ENCODE measurements at regions not wholly inside any gene's neighbourhood (a gene's known extent, or its start where the extent isn't known, plus 50 kb on each side); places are given as distances from the start of the nearest gene placed in this dataset.
A peak's percentile ranks its signal among the peaks of the same experiment; 100 is the strongest.

- DNase-seq = no peak
- peaks cover 10% of the 10 kb centered on the region for H3K4me1 ChIP-seq
- 85 to 87% methylated on average over 12 of the region's 12 CpGs for WGBS, 2 donors
- no peak overlapping the region for H3K4me3 ChIP-seq
- intact Hi-C loops (cut with DNase I; ENCODE audit: low total_unique reads) = no loop called here
- H3K36me3 ChIP-seq (ENCODE audit: low read depth, missing control alignments) = no peaks in the 10 kb centered on the region
- no peaks in the 10 kb centered on the region for H3K27me3 ChIP-seq
- no peaks in the 10 kb centered on the region for H3K9me3 ChIP-seq
- no peak for TF ChIP-seq POLR2A (IDR thresholded peaks at IDR 0.05)
- no peak for TF ChIP-seq CTCF (IDR thresholded peaks at IDR 0.05)
- H3K27ac ChIP-seq = no peak overlapping the region
These were observed 53.0 kb upstream of the LAPTM5 start for GRCh38 chr1:30810416-30811080.

GRCh38 chr1:30809514-30810263 is 52.1 kb upstream of the LAPTM5 start:
- Histone ChIP-seq H3K36me3 (ENCODE audit: low read depth, missing control alignments) (no peaks in the 10 kb centered on the region), H3K4me3 (no peak overlapping the region), H3K9me3 (no peaks in the 10 kb centered on the region), H3K27ac (no peak overlapping the region), H3K27me3 (no peaks in the 10 kb centered on the region), H3K4me1 (peaks cover 10% of the 10 kb centered on the region)
- 59 to 71% methylated on average over 14 of the region's 14 CpGs for WGBS, 2 donors
- TF ChIP-seq CTCF (IDR thresholded peaks at IDR 0.05) (no peak), POLR2A (IDR thresholded peaks at IDR 0.05) (no peak)
- intact Hi-C loops (cut with DNase I; ENCODE audit: low total_unique reads) = no loop called here
- DNase-seq = no peak

- Histone ChIP-seq H3K36me3 (ENCODE audit: low read depth, missing control alignments) (no peaks in the 10 kb centered on the region), H3K4me1 (peaks cover 10% of the 10 kb centered on the region), H3K9me3 (no peaks in the 10 kb centered on the region), H3K4me3 (no peak overlapping the region), H3K27me3 (no peaks in the 10 kb centered on the region), H3K27ac (no peak overlapping the region)
- WGBS, 2 donors = 86 to 94% methylated on average over 2 to 3 of the region's 3 CpGs
- intact Hi-C loops (cut with DNase I; ENCODE audit: low total_unique reads) = no loop called here
- DNase-seq = no peak
- no peak for TF ChIP-seq CTCF (IDR thresholded peaks at IDR 0.05)
- no peak for TF ChIP-seq POLR2A (IDR thresholded peaks at IDR 0.05)
These were observed 50.6 kb upstream of the LAPTM5 start for GRCh38 chr1:30808067-30808662.

GRCh38 chr1:30807318-30808066 is 49.9 kb upstream of the LAPTM5 start:
- 20 to 25% methylated on average over 27 to 41 of the region's 41 CpGs for WGBS, 2 donors
- Histone ChIP-seq H3K27me3 (no peaks in the 10 kb centered on the region), H3K9me3 (no peaks in the 10 kb centered on the region), H3K4me3 (peak overlapping the region in 1 of 2 donors; percentile 36), H3K4me1 (peaks cover 10% of the 10 kb centered on the region), H3K27ac (no peak overlapping the region), H3K36me3 (ENCODE audit: low read depth, missing control alignments) (no peaks in the 10 kb centered on the region)
- TF ChIP-seq CTCF (IDR thresholded peaks at IDR 0.05) = no peak
- no peak for TF ChIP-seq POLR2A (IDR thresholded peaks at IDR 0.05)
- intact Hi-C loops (cut with DNase I; ENCODE audit: low total_unique reads) = no loop called here
- peak; percentile 46 for DNase-seq

All from testis (tissue), 2 donors.